NCI-H524 (cell line): ENCODE measurements at regions not wholly inside any gene's neighbourhood (a gene's known extent, or its start where the extent isn't known, plus 50 kb on each side); places are given as distances from the start of the nearest gene placed in this dataset.

Experiments
- DNase-seq, 2 experiments: peaks; one replicate each; lab custom pipeline; 2025; lab: John Stamatoyannopoulos, UW

DNA sequence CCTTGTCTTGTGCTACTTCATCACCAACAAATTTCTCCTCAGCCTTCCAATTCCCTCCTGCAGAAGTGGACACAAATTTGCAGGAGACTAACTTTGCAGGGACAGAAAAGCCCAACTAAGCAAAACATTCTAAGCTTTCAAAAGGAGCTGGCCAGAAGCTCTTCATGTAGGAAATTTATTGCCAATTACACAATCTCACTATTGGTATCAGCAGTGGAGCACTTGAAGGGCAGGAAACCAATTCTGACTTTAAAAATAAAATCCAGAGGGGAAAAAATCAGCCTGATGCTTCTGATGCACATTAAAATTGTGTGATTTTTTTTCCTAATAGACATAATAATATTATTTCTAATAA is 193.3 kb downstream of the LY86 start:
- DNase-seq: no peak

DNA sequence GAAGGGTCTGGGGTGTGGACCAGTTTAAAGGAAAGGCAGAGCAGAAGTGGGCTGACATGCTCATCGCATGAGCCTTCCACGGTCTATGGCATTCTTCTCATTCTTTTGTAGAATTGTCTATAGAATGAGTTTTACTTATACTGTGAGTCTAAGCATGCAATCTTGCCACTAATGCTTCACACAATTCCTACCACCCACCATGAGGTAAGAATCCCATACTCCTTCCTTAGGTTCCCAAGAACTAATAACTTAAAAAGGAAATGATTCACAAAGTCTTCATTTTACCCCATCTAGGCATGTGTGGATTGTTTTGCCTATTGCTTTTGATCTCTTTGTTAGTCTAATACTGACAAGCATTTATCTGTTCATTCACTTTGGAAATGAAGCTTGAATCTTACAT is 195.2 kb downstream of the LY86 start:
- no peak for DNase-seq

DNA sequence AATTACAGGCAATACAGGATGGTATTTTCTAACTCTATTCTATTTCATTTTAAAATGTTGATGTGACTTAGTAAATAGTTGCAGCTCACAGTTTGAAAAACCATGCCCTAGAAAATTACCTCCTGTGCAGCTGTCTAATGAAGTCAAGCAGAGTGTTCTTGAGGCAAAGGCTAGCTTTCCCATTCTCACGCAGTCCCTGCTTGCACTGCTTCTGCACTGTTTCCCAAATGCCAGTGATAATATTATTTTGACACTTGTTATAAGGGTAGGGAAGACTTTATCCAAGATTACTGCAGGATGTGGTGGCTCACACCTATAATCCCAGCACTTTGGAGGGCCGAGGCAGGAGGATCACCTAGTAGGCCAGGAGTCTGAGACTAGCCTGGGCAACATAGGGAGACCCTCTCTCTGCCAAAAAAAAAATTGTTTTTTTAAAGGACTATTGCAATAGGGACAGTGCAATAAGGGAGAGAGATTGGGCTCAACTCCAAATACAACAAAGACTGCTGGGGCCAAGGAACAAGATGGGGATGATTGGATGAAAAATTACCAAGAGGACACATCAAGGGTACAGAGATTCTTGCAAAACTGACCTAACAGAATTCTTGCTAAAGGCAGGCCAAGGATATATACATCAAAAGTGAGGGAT is 196.1 kb downstream of the LY86 start:
- DNase-seq: no peak

DNA sequence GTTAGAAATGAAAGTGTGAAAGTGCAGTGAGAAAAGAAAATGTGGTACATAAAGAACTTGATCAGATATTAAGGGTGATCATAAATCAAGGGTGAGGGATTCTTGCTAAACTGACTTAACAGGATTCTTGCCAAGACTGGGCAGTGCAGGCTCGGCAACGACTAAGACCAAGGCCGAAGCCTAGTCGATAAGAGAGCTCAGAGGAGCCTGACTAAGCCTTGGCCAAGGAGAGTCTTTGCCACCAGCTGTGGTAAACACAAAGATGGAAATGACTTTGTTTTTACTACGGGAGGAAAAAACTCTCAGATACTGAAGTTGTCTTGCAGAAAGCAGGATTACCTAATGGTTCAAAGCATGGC is 196.6 kb downstream of the LY86 start:
- no peak for DNase-seq

DNA sequence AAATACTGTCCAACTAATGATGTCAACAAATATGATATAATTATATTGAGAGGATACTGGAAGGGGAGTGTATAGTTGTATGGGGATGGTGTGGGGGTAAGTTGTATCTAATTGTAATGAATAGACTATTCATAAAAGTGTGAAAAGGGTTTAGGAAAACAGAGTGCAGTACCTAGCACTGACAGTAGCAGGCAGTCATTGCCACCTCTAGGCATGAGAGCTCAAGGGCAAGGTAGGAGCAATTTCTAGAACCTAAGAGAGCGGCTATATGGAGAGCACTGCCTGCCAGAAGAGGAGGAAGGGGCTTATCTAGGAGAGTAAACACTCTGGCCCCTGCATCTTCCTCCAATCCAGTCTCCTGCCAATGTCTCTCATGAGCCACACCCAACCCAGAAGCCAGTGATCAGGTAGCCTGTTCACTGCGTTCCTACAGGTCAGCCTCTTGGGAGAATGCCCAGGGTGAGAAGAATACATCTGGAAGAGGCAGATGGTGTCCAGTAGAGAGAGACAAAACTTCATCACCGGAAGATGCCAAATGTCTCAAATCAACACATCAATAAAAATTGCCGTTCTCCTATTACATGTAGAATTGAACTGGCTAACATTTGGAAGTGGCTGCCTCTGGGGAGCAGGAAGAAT is 200.0 kb downstream of the LY86 start:
- peak; percentile 19 to 66 for DNase-seq

DNA sequence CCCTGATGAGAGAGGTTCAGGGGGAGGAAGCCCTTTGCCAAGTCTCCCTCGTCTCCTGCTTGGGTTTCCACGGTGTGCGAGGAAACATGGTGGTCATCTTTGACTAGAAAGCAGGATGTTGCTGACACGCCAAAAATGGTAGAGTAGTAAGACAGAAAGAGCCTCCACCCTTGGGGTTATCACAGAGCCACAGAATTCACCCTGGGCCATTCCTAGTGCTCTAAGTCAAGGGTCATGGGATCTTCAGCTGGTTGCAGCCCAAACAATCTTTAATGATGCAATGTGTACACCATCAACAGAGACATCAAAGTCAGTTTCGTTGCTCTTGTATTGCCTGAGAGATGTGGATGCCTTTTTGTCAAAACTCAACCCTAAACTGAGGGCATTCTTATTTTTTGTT is 201.9 kb downstream of the LY86 start:
- no peak for DNase-seq

DNA sequence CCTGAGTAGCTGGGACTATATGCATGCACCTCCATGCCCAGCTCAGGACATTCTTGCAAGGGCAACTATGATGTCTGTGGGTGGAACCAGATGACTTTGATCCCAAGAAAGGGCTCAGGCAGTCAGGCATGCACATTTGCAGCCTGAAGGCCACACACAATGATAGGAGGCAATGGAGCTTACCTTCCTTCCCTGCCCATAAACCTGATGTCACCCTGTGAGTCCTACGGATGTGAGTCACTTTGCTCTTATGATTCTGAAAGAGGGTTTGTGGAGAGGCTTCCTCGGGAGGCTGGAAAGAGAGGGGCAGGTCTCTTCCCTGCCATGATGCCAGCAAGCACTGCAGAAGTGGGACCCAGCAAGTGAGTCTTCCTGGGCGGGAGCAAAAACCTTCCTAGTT is 202.4 kb downstream of the LY86 start:
- DNase-seq: no peak

DNA sequence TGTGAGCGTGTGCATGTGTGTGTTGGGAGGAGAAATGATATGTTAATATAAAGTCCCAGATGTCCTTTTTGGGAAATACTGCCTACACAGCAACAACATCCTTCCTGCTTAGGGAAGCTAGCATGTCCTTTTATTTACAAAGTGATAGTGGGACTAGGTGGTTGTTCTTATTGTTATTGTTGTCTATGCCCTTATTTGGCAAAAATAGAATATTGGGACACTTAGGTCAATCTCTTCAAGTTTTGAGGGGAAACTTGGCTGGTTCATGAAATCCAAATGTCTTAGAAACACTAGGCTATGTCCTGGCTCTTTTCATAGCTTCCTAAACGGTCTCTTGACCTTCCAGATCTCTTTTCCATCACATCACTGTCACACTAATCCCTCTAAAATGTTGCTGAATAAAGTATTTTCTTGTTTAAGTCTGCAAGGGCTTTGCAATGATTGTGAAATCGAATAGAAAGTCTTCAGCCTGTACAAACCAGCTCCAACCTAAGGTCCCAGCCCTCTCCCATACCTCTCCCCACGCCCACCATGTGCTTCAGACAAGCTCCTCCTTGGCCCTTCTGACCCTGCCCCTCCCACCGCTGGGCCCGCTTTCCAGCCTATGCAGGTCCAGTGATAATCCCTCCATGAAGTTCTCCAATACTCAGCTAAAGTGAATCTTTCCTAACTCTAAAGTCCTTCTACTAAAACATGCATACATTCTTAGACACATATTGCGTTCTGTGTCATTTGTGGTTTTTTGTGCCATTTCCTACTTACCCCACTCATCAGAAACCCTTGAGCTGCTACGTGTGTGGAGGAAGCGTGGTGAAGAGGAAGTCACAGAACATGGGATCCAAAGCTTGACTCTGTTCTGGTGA is 205.1 kb downstream of the LY86 start:
- DNase-seq: no peak

DNA sequence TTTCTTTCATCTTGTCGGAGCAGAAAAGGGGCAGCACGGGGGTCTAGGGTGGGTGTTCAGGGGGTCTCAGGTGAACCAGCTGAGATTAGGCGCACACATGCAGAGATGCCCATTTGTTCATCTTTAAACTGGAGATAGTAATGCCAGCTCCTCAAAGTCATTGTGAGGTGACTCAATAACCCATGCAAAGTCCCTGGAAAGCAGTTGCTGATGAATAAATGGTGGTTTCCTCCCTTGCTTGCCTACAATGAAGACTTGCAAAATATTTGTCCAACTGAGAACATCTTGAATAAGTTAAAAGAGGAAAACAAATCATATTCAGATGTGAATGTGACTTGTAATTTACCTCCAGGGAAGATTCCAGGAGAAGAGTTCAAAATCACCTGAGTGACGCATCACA is 206.9 kb downstream of the LY86 start:
- no peak for DNase-seq

DNA sequence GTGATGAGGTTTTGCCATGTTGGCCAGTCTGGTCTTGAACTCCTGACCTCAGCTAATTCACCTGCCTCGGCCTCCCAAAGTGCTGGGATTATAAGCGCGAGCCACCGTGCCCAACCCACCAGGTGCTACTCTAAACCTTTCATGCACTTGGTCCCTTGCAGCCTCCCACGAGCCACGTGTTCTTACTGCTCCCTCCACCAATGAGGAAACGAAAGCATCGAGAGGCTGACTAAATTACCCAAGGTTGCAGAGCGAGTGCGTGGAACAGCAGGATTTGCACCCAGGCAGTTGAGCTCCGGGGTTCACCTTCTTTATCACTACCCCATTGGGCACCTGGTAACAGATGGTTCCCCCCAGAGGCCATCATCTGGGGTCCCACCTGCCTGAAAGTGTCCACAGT is 208.3 kb downstream of the LY86 start:
- no peak for DNase-seq

DNA sequence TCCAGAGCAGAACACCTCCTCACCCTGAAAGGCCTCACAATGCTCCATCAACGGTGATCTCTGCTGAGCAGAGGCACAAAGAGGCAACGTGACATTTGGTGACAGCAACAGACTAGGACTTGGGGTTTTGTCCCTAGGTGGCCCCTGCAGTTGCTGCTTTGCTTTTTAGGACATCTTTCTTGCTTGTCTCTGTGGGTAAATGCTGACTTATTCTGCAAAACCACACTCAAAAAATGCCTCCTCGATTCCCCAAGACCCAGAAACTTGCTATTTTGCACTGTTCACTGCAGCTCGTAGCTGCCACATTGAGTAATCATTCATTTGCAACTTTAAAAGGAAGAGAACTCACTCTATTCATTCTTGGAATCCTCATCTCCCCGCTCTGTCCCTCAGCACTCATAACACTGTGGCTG is 209.9 kb downstream of the LY86 start:
- DNase-seq: no peak

DNA sequence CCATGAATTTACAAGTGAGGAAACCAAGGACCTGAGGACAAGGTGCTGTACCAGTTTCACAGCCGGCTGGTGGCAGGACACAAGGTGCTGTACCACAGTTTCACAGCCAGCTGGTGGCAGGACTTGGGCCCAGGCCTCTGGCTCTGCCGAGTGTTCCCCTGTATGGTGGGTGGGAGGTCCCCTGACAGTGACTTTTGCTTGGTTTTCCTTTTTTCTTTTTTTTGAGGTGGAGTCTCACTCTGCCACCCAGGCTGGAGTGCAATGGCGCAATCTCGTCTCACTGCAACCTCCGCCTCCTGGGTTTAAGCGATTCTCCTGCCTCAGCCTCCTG is 212.4 kb downstream of the LY86 start:
- no peak for DNase-seq

DNA sequence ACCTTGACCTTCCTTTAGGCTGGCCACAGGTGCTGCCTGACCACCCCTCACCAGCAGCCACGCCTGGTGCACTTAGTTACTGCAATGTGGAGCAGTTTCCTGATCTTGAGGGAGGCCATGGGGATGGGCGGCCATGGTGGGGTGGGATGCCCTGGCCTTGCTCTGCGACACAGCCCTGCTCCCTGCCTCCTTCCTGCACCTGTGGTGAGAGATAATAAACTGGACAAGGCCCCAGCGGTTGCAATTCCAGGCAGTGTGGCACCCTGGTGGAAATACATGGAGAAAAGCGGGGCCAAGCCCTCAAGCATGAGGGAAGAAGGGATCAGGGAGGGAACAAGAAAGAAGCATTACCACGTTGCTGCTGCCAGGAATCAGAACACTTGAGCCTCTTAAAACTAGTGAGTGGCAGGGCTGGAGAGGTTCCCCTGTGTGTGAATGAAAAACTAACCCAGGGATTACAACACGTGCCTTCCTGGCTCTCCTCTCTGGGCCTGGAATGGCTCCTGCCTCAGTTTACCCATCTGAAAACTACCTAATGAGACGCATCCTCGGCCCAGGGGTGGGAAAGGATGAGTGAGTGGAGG is 213.2 kb downstream of the LY86 start:
- no peak for DNase-seq

DNA sequence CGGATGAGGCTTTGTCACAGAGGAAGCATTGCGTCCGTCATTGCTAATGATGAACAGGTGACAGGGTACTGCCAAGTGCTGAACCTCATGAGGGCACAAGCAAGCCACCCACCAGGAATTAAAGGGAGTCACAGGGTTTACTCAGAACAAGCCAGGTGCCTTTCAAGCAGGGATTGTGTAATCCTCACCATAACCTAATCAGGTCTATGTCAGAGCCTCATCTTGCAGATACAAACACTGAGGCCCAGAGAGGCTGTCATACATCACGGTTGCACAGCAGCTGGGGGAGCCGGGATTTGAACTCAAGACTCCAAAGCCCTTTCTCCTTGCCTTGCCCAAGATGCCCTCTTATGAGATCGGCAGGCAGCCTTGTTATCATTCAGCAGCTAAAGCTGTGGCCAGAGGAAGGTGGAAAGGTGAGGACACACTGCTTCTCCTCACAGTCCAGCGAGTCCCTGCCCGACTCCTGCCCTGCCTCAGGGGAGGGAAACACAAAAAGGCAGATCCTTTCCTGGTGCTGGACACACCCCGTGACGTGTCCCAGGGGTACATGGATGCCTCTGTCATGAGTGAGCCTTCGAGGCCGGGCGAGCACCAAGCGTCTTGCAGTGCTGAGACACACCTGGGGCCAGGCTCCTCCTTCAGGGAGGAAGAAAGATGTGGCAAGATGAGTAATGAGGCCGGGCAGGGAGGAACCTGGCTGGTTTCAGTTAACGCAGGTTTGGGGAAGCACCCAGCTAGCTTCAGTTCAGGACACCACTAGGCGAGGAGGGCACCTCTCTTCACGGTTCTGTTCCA is 214.9 kb downstream of the LY86 start:
- DNase-seq: no peak

DNA sequence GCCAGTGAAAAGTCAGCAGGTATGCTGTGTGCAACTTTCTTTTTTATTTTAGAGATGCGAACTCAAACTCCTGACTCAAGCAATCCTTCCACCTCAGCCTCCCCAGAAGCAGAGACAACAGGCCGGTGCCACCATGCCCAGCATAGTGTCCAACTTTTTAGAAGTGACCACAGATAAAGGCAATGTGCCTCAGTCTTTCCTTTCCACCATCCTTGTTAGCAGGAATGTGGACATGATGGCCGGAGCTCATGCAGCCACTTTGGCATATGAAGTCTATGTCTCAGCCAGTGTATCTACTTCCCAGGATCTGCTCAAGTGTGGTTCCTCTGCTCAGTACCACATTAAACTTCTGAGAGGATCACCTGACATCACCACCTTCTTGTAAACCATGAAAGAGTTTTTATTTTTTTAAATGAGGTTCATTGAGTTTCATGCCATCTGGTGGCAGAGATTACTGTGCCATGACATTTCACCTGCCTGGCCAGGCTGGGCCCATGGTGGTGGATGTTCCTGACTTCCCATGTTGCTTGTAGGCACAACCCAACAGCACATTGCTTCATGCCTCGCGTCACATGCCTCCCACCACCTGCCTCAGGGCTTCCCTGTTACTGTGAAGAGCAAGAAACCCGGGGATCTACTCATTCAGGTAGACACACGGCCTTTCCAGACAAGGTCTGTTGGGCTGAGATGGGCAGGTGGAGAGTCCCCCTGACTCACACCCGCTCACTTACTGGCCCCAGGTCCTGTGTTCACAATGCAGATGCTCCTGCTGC is 216.5 kb downstream of the LY86 start:
- no peak for DNase-seq

DNA sequence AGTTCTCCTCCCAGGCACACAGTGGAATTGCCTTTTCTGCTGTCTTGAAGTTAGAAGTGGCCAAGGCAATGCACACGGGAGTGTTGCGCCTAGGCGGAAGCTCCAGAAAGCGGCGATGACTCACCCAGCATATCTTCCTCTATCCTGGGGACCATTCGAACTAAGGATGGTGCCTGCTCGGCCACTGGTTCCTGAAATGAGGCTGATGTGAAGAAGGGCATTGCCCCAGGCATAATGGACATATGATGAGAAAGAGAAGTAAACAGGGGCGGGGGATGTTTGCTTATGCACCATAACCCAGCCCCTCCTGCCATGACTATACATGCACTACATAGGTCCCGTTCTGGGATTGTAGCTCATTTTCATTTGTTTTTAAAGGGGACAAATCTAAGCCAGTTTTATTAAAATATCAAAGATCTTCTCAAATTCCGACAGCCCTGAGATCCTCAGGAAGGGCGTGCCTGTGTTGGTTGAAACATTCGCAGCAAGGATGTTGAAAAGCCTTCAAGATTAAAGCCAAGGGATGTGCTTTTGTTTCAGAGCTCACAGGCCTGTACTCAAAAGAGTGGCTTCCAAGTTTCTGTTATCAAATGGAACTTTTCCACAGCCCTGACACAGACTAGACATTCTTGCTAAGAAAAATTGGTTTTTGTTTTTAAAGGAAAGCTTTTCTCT is 218.5 kb downstream of the LY86 start:
- DNase-seq: no peak

DNA sequence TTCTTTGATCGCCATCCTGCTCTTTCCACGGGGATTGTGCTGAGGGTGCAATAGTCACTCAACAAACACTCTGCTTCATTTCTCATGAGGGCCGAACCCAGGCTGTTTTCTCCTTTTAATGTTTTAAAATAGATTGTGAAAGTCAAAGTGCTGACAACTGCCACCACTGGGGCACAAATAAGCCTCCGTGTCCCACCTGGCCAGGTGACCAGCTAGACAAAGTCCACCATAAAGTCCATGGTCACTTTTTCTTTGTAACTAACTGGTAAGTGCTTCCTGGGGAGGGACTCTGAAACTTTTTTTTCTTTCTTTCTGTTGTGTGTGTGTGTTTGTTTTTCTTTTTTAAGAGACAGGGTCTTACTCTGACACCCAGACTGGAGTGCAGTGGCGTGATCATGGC is 219.8 kb downstream of the LY86 start:
- DNase-seq: no peak

DNA sequence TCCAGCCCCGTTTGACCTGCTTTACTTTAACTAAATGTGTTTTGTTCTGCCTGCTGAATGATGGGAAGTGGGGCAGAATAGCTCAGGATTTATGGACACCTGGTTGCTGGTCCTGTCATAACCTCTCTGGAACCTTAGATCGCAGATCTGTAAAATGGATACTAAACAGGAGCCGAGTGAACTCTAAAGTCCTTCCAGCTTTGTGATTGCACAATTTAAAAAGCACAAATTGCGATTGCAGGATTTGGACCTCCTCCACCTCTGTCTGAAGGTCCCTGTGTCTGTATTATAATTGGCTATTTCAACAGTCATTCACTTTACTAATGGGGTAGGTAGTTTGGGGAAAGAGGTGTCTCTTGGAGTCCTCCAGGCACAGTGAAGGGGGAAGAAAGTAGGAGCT is 220.4 kb downstream of the LY86 start:
- DNase-seq: no peak

DNA sequence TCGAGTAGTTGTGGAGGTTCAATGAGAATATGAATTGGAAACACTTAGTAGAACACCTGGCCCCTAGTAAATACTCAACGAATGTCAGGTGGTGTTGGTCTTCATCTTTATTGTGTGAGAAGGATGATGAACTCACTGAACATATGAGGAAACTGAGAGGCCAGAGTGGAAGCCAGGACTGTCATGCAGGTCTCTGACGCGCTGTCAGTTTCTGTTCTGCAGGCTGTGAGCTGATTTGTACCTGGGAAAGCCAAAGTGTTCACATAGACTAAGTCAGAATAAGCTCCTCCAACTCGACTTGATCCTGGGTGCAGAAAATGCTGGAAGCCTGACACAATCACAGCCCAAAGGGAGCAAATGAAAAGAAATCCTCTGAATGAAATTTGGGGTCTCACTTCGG is 222.2 kb downstream of the LY86 start:
- DNase-seq: no peak

DNA sequence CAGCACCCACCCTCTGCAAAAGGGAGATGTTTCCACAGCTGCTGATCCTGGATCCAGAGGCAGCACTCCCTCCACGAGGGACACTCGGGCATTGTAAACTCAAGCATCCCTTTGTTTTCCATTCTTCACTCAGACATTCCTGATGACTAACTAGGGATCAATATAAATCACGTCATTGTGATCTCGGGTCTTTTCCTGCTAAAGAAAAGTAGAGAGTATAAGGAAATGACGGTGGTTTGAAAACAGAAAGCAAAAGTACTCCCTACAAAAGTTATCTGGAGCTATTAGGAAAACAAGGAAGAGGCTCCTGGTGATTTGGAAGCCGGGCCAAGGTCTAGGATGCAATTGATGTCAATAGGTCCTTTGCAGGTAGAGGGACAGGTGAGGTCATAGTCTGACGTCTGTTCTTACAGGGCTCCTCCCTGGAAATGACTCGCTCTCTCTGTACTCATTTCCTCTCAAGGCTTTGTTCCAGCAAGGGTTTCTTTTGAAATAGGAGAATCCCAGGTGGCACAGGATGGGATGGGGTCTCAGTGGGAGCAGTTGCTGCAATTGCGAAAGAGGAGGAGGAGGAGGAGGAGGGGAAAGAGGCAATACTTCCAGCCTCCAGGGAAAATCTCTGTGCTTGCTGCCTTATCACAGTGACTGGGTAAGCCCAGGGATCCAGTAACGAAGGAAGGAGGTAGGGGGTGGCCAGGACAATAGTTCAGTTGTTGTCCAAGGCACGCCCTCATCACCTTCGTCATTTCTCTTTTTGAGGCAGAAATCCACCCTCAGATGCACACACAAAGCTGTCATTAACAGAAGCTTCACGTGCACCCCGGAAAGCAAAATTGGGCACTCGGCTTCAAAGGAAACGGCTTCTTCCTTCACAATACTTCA is 222.8 kb downstream of the LY86 start:
- DNase-seq: no peak
